SU-DHL-6 (cell line): ENCODE measurements at regions not wholly inside any gene's neighbourhood (a gene's known extent, or its start where the extent isn't known, plus 50 kb on each side); places are given as distances from the start of the nearest gene placed in this dataset.

Source experiments
- H2AFZ ChIP-seq: fragments of 200-600 bp; sonication (generic); 2 replicates; pipeline ENCODE4 v1.6.1; 2014; ENCODE audit warnings: low read depth, mild to moderate bottlenecking, moderate library complexity, mixed read lengths, antibody characterized with exemption, low read length; ENCODE audit not compliant: severe bottlenecking
- H3F3A ChIP-seq: fragments of 200-600 bp; shearing (Covaris generic); 2 replicates; pipeline ENCODE4 v1.6.0; 2016; ENCODE audit warnings: antibody characterized with exemption, mild to moderate bottlenecking; ENCODE audit not compliant: insufficient read depth
- H3K27ac ChIP-seq: fragments of 200-600 bp; sonication (generic); 2 replicates; pipeline ENCODE4 v1.5.1; 2016; ENCODE audit warnings: low read depth, mild to moderate bottlenecking, low read length, moderate library complexity, mixed read lengths
- H3K27me3 ChIP-seq: fragments of 200-600 bp; sonication (generic), shearing (Covaris generic); 2 replicates; pipeline ENCODE4 v1.6.0; 2014; ENCODE audit warnings: mild to moderate bottlenecking, low read length
- H3K36me3 ChIP-seq: fragments of 200-600 bp; sonication (generic); 2 replicates; pipeline ENCODE4 v1.6.1; 2014; ENCODE audit warnings: mild to moderate bottlenecking, low read length, mixed read lengths
- H3K4me2 ChIP-seq: fragments of 300-600, 200-600 bp; shearing (Covaris generic), sonication (generic); 2 replicates; pipeline ENCODE4 v1.6.0; 2014; ENCODE audit warnings: low read length, low read depth, mild to moderate bottlenecking; ENCODE audit not compliant: poor library complexity, severe bottlenecking
- H3K4me3 ChIP-seq: fragments of 200-600 bp; sonication (generic); 2 replicates; pipeline ENCODE4 v1.5.1; 2014; ENCODE audit warnings: antibody characterized with exemption, low read length, mild to moderate bottlenecking, mixed read lengths; ENCODE audit not compliant: insufficient read depth, poor library complexity, severe bottlenecking
- H3K79me2 ChIP-seq: fragments of 200-600 bp; sonication (generic); 2 replicates; pipeline ENCODE4 v1.6.1; 2014; ENCODE audit warnings: mild to moderate bottlenecking, low read length, moderate library complexity; ENCODE audit not compliant: insufficient read depth
- H3K9ac ChIP-seq: fragments of 200-600 bp; sonication (generic); 2 replicates; pipeline ENCODE4 v1.7.0; 2014; ENCODE audit warnings: mild to moderate bottlenecking, low read length
- H3K9me2 ChIP-seq: fragments of 200-600 bp; sonication (generic); replicated peaks from 2 replicates; pipeline ENCODE4 v1.6.1; 2014; ENCODE audit warnings: low read length; ENCODE audit not compliant: insufficient read depth
- H3K9me3 ChIP-seq: fragments of 200-600 bp; sonication (generic); 2 replicates; pipeline ENCODE4 v1.6.1; 2014; ENCODE audit warnings: low read length, mixed read lengths; ENCODE audit not compliant: insufficient read depth
- H4K20me1 ChIP-seq: fragments of 200-600 bp; sonication (generic); 2 replicates; pipeline ENCODE4 v1.6.1; 2014; ENCODE audit warnings: low read depth, mild to moderate bottlenecking, antibody characterized with exemption, low read length, moderate library complexity, mixed read lengths
- EZH2phosphoT487 ChIP-seq: fragments of 200-600 bp; sonication (generic), shearing (Covaris generic); conservative IDR thresholded peaks from 2 replicates; pipeline ENCODE4 v1.6.1; 2018; ENCODE audit warnings: mild to moderate bottlenecking, antibody characterized with exemption, low read length, moderate library complexity, mixed read lengths
- TF ChIP-seq, protein P1 (sequence below): fragments of 200-600 bp; sonication (generic); IDR thresholded peaks from one replicate; pipeline ENCODE4 v1.5.1; 2017; ENCODE audit warnings: antibody characterized with exemption, mild to moderate bottlenecking, low read length, moderate library complexity; ENCODE audit not compliant: insufficient read depth, poor library complexity, severe bottlenecking

GRCh38 chr11:116691771-116692177, 81.0 kb downstream of the BUD13 start:
- H3F3A ChIP-seq = no peaks in the 10 kb centered on the region
- no peaks in the 10 kb centered on the region for H3K79me2 ChIP-seq
- TF ChIP-seq, protein P1, sequence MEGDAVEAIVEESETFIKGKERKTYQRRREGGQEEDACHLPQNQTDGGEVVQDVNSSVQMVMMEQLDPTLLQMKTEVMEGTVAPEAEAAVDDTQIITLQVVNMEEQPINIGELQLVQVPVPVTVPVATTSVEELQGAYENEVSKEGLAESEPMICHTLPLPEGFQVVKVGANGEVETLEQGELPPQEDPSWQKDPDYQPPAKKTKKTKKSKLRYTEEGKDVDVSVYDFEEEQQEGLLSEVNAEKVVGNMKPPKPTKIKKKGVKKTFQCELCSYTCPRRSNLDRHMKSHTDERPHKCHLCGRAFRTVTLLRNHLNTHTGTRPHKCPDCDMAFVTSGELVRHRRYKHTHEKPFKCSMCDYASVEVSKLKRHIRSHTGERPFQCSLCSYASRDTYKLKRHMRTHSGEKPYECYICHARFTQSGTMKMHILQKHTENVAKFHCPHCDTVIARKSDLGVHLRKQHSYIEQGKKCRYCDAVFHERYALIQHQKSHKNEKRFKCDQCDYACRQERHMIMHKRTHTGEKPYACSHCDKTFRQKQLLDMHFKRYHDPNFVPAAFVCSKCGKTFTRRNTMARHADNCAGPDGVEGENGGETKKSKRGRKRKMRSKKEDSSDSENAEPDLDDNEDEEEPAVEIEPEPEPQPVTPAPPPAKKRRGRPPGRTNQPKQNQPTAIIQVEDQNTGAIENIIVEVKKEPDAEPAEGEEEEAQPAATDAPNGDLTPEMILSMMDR = peak; percentile 67
- no peak for TF ChIP-seq EZH2phosphoT487
- no peak overlapping the region for H2AFZ ChIP-seq
- no peaks in the 10 kb centered on the region for H3K36me3 ChIP-seq
- no peak overlapping the region for H3K9ac ChIP-seq
- H3K4me3 ChIP-seq = no peak overlapping the region
- H3K27ac ChIP-seq = no peak overlapping the region
- H4K20me1 ChIP-seq = no peaks in the 10 kb centered on the region
- no peaks in the 10 kb centered on the region for H3K9me2 ChIP-seq
- no peaks in the 10 kb centered on the region for H3K9me3 ChIP-seq
- H3K4me2 ChIP-seq = no peak overlapping the region
- no peaks in the 10 kb centered on the region for H3K27me3 ChIP-seq

GRCh38 chr11:116690611-116691010, 82.2 kb downstream of the BUD13 start:
- Histone ChIP-seq H3K4me3 (no peak overlapping the region), H3K27me3 (no peaks in the 10 kb centered on the region), H3K9me2 (no peaks in the 10 kb centered on the region), H3F3A (no peaks in the 10 kb centered on the region), H3K4me2 (no peak overlapping the region), H2AFZ (no peak overlapping the region), H3K9ac (no peak overlapping the region), H4K20me1 (no peaks in the 10 kb centered on the region), H3K27ac (no peak overlapping the region), H3K79me2 (no peaks in the 10 kb centered on the region), H3K36me3 (no peaks in the 10 kb centered on the region), H3K9me3 (no peaks in the 10 kb centered on the region)
- no peak for TF ChIP-seq EZH2phosphoT487
- TF ChIP-seq, protein P1 = no peak

GRCh38 chr11:116689413-116690127, 83.2 kb downstream of the BUD13 start:
- Histone ChIP-seq H3K27me3 (no peaks in the 10 kb centered on the region), H3K27ac (no peak overlapping the region), H3K9me3 (no peaks in the 10 kb centered on the region), H3K4me3 (no peak overlapping the region), H3F3A (no peaks in the 10 kb centered on the region), H3K9me2 (no peaks in the 10 kb centered on the region), H3K9ac (no peak overlapping the region), H2AFZ (no peak overlapping the region), H4K20me1 (no peaks in the 10 kb centered on the region), H3K79me2 (no peaks in the 10 kb centered on the region), H3K36me3 (no peaks in the 10 kb centered on the region), H3K4me2 (no peak overlapping the region)
- no peak for TF ChIP-seq EZH2phosphoT487
- TF ChIP-seq, protein P1 = no peak
